Activated CD8-positive, alpha-beta T cell treated with anti-CD3 and anti-CD28 coated beads for 36 hours (primary cell): ENCODE measurements at regions not wholly inside any gene's neighbourhood (a gene's known extent, or its start where the extent isn't known, plus 50 kb on each side); places are given as distances from the start of the nearest gene placed in this dataset.

ENCODE experiments used
- ATAC-seq: fragments of 200-7000 bp; cut with Tn5 transposase; one replicate; pipeline ENCODE4 v1.10.0; 2021; ENCODE audit warnings: mild to moderate bottlenecking, moderate library complexity
- CTCF ChIA-PET: fragments of 350-600 bp; sonication (Branson Sonifier 250); formaldehyde crosslinking; loops from one replicate; lab custom pipeline; 2021; ENCODE audit warnings: antibody characterized with exemption; lab: Charles Lee
- POLR2A ChIA-PET: fragments of 350-600 bp; sonication (Branson Sonifier 250); formaldehyde crosslinking; loops from one replicate; lab custom pipeline; 2021; ENCODE audit warnings: antibody characterized with exemption; lab: Charles Lee
- DNase-seq: peaks from one replicate; pipeline ENCODE4 v3.0.0-alpha.2; 2020
- H3K27ac Mint-ChIP-seq: one replicate; pipeline ENCODE4 v1.8.0; 2021; ENCODE audit warnings: mild to moderate bottlenecking, mixed read lengths
- H3K27me3 Mint-ChIP-seq: one replicate; pipeline ENCODE4 v1.8.0; 2021; ENCODE audit warnings: mixed read lengths
- H3K36me3 Mint-ChIP-seq: one replicate; pipeline ENCODE4 v1.8.0; 2021; ENCODE audit warnings: low read depth, mixed read lengths
- H3K4me1 Mint-ChIP-seq: one replicate; pipeline ENCODE4 v1.8.0; 2021; ENCODE audit warnings: low read depth, mixed read lengths
- H3K4me3 Mint-ChIP-seq: one replicate; pipeline ENCODE4 v1.8.0; 2021; ENCODE audit warnings: mild to moderate bottlenecking, moderate library complexity, mixed read lengths
- H3K9me3 Mint-ChIP-seq: one replicate; pipeline ENCODE4 v1.8.0; 2021; ENCODE audit warnings: mixed read lengths
- intact Hi-C: fragments of 100-400 bp; cut with micrococcal nuclease; formaldehyde crosslinking; loops from one replicate; pipeline ENCODE4 v1.10.0; 2022
- TF ChIP-seq, protein P1 (sequence below): fragments of 200-600 bp; IDR thresholded peaks from one replicate; pipeline ENCODE4 v1.8.0; 2022; ENCODE audit warnings: antibody characterized with exemption, mild to moderate bottlenecking

- peaks cover 4% of the 10 kb centered on the region for H3K4me1 Mint-ChIP-seq
- no peaks in the 10 kb centered on the region for H3K36me3 Mint-ChIP-seq
- intact Hi-C loops: no loop called here
- peaks cover 1% of the 10 kb centered on the region for H3K27me3 Mint-ChIP-seq
- TF ChIP-seq, protein P1, sequence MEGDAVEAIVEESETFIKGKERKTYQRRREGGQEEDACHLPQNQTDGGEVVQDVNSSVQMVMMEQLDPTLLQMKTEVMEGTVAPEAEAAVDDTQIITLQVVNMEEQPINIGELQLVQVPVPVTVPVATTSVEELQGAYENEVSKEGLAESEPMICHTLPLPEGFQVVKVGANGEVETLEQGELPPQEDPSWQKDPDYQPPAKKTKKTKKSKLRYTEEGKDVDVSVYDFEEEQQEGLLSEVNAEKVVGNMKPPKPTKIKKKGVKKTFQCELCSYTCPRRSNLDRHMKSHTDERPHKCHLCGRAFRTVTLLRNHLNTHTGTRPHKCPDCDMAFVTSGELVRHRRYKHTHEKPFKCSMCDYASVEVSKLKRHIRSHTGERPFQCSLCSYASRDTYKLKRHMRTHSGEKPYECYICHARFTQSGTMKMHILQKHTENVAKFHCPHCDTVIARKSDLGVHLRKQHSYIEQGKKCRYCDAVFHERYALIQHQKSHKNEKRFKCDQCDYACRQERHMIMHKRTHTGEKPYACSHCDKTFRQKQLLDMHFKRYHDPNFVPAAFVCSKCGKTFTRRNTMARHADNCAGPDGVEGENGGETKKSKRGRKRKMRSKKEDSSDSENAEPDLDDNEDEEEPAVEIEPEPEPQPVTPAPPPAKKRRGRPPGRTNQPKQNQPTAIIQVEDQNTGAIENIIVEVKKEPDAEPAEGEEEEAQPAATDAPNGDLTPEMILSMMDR: no peak
- DNase-seq (no peak), ATAC-seq (peak; percentile 39)
- no peak overlapping the region for H3K4me3 Mint-ChIP-seq
- H3K9me3 Mint-ChIP-seq: no peaks in the 10 kb centered on the region
- no peak overlapping the region for H3K27ac Mint-ChIP-seq
- ChIA-PET CTCF (no interaction called here), POLR2A (no interaction called here)
Observed at GRCh38 chrX:30981968-30982367, 89.9 kb downstream of the FTHL17 start.

- no peaks in the 10 kb centered on the region for H3K36me3 Mint-ChIP-seq
- CTCF ChIA-PET: no interaction called here
Observed at GRCh38 chrX:30979271-30979670, 90.2 kb upstream of the TAB3 start.

DNA sequence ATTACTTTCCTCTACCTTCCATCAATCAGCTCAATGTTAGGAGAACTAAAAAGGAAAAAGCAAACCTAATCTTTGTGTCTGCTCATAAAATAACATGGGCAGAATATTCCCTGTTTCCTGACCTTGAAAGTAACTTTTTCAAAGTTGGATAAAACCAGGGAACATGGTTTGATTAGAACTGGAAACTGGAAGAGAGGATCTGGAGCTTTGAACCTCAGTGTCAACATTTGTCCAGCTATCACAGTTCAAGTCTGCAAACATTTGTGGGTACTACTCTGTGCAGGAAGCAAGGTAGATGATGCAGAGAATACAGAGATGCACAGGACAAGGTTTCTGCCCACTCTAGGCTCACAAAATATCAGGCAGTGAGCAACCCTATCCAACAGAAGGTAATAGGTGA, 86.4 kb upstream of the TAB3 start:
- ChIA-PET CTCF (no interaction called here), POLR2A (no interaction called here)
- intact Hi-C loops: no loop called here
- H3K36me3 Mint-ChIP-seq: no peaks in the 10 kb centered on the region
- H3K27ac Mint-ChIP-seq: no peak overlapping the region
- H3K4me3 Mint-ChIP-seq: no peak overlapping the region
- ATAC-seq (no peak), DNase-seq (no peak)
- peaks cover 1% of the 10 kb centered on the region for H3K27me3 Mint-ChIP-seq
- no peaks in the 10 kb centered on the region for H3K9me3 Mint-ChIP-seq
- TF ChIP-seq, protein P1: no peak
- peaks cover 5% of the 10 kb centered on the region for H3K4me1 Mint-ChIP-seq

More at GRCh38 chrX:30979271-30979670, 90.2 kb upstream of the TAB3 start:
- intact Hi-C loops: no loop called here
- peaks cover 1% of the 10 kb centered on the region for H3K27me3 Mint-ChIP-seq
- POLR2A ChIA-PET: no interaction called here
- H3K27ac Mint-ChIP-seq: no peak overlapping the region
- DNase-seq (no peak), ATAC-seq (no peak)
- peaks cover 4% of the 10 kb centered on the region for H3K4me1 Mint-ChIP-seq
- H3K9me3 Mint-ChIP-seq: no peaks in the 10 kb centered on the region
- H3K4me3 Mint-ChIP-seq: no peak overlapping the region
- TF ChIP-seq, protein P1: no peak

DNA sequence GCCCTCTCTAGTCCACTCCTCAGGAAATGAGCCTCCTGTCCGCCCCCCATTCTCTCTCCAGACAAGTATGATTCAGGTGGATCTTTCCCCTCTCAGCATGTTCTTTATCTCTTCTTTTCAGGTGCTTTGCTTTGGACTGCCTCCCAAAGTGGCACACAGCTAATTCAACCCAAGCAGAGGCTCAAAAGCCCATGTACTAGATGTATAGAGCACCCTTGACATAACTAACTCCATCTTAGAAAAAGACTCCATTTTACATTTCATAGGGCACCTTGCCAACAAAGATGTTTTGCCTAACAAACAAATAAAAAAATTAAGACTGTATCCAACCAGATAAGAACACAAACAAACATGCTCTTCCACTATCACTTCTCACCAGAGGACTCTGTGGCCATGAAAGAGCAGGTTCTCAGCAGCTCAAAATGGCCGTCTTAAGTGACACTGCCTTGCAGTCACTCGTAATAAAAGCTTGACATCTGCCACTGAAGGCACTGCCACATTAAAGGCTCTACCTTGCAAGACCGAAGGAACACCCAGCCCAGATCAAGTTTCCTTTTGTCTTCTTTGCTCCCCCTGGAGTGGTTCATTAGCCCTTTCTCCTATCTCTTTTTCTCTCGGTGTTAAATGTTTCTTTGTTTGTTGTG, 84.9 kb upstream of the TAB3 start:
- ATAC-seq: no peak
- Mint-ChIP-seq H3K4me3 (no peak overlapping the region), H3K4me1 (peaks cover 5% of the 10 kb centered on the region), H3K27me3 (peaks cover 1% of the 10 kb centered on the region), H3K36me3 (no peaks in the 10 kb centered on the region), H3K9me3 (no peaks in the 10 kb centered on the region), H3K27ac (no peak overlapping the region)
- CTCF ChIA-PET: interaction anchor here (0.6 kb wide), 1 partner anchor 64 kb away, joined by 3 read pairs; no protein-coding TSS in a partner anchor
- TF ChIP-seq, protein P1: no peak
- intact Hi-C loops: no loop called here
- DNase-seq: no peak
- POLR2A ChIA-PET: no interaction called here

DNA sequence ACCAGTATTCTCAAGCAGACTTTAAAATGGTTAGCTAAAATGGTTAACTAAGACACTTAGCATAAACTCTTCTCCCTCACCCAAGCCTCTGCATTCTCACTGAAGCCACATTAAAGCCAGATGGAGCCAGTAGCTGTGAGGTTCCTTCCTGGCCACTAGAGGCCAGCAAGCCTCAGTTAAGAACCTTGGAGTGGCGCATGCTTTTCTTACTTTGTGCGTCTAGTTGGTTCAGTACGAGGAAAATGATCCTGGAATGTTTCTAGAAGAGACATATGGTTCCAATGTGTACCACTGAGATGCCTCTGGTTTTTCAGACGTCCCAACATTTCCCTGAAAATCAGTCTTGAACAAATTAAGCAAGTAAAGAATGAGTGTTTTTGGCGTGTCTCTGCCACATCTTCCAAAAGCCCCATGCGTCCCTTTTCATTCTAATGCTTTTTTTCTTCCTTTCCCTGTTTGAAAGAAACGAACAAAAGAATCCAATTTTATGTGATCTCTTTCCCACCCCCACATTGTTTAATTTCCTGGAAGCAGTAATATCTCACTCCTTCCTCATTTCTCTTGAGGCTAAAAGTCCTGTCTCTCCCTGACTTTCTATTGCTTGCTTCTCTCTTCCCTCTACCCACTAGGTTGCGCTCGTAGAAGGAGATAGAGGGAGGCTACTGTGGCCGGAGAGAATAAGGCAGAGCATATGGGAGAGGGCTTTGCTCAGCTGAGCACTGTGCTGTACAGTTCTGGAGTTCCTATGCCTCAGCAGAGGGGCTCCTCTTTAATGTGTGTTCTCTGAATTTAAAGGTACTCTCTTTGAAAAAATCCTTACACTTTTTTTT, 82.9 kb upstream of the TAB3 start:
- Mint-ChIP-seq H3K4me1 (peaks cover 5% of the 10 kb centered on the region), H3K27ac (no peak overlapping the region), H3K9me3 (no peaks in the 10 kb centered on the region), H3K27me3 (no peaks in the 10 kb centered on the region), H3K4me3 (peak overlapping the region; percentile 39), H3K36me3 (no peaks in the 10 kb centered on the region)
- ChIA-PET CTCF (no interaction called here), POLR2A (no interaction called here)
- intact Hi-C loops: no loop called here
- TF ChIP-seq, protein P1: peak; percentile 45
- peak; percentile 16 for DNase-seq
- peak; percentile 80 for ATAC-seq
